Endothelial cell of umbilical vein (primary cell): ENCODE measurements at regions not wholly inside any gene's neighbourhood (a gene's known extent, or its start where the extent isn't known, plus 50 kb on each side); places are given as distances from the start of the nearest gene placed in this dataset.

Experiments
- BruUV-seq: library from RNA; stranded (reverse); fragments of 400-500 nt; replicated peaks from 2 replicates; lab custom pipeline; 2021; lab: Mats Ljungman, UMichigan
- CTCF ChIA-PET: fragments of 300-600, 350-600 bp; sonication (Branson Sonifier 250); formaldehyde crosslinking; loops from one replicate; lab custom pipeline; 2021; ENCODE audit warnings: antibody characterized with exemption, inconsistent platforms; lab: Charles Lee
- POLR2A ChIA-PET: fragments of 300-600, 350-600 bp; sonication (Branson Sonifier 250); formaldehyde crosslinking; loops from one replicate; lab custom pipeline; 2021; ENCODE audit warnings: antibody characterized with exemption, inconsistent platforms; lab: Charles Lee
- DNase-seq: peaks from one replicate; pipeline ENCODE4 v3.0.0-alpha.2; 2011; ENCODE audit warnings: low read depth, low spot score
- FAIRE-seq: peaks from 2 replicates; lab custom pipeline; 2011; peaks lifted over from hg19 to GRCh38; lab: Jason Lieb, UNC
- H2AFZ ChIP-seq: 2 replicates; pipeline ENCODE4 v1.6.0; 2012; ENCODE audit warnings: low read depth, low read length, control low read depth, inconsistent platforms
- H3K27ac ChIP-seq: 2 replicates; pipeline ENCODE4 v1.5.1; 2011; ENCODE audit warnings: low read depth, mild to moderate bottlenecking, control low read depth, low read length, moderate library complexity; ENCODE audit not compliant: insufficient read depth
- H3K27me3 ChIP-seq, 2 experiments: 2 replicates each; pipeline versions ENCODE4 v1.6.0 to v1.6.1; 2011; ENCODE audit warnings: low read length in 2 of 2, mixed read lengths in 1 of 2; ENCODE audit not compliant: control insufficient read depth in 2 of 2, insufficient read depth in 2 of 2
- H3K36me3 ChIP-seq, 2 experiments: 2 replicates in 1 of 2; 3 replicates in 1 of 2; pipeline ENCODE4 v1.5.1; 2011; ENCODE audit warnings: low read length in 2 of 2, mild to moderate bottlenecking in 1 of 2, moderate library complexity in 1 of 2; ENCODE audit not compliant: control insufficient read depth in 2 of 2, insufficient read depth in 2 of 2; ENCODE audit errors: extremely low read depth in 1 of 2
- H3K4me1 ChIP-seq: 3 replicates; pipeline ENCODE4 v1.5.1; 2011; ENCODE audit warnings: mild to moderate bottlenecking, low read length; ENCODE audit not compliant: control insufficient read depth, insufficient read depth; ENCODE audit errors: extremely low read depth
- H3K4me2 ChIP-seq: 2 replicates; pipeline ENCODE4 v1.6.1; 2011; ENCODE audit warnings: low read length, control low read depth, mixed read lengths; ENCODE audit not compliant: insufficient read depth
- H3K4me3 ChIP-seq, 3 experiments: fragments of 200-600 bp in 1 of 3; sonication (generic), shearing (Covaris generic) in 1 of 3; replicated peaks in 1 of 3; 2 replicates each; pipeline ENCODE4 v1.5.1; 2011 to 2016; ENCODE audit warnings: control low read depth in 3 of 3, low read length in 3 of 3, mild to moderate bottlenecking in 2 of 3, inconsistent platforms in 1 of 3, low read depth in 1 of 3, moderate library complexity in 1 of 3; ENCODE audit not compliant: insufficient read depth in 1 of 3
- H3K79me2 ChIP-seq: 2 replicates; pipeline ENCODE4 v1.6.0; 2012; ENCODE audit warnings: low read length, inconsistent platforms; ENCODE audit not compliant: control insufficient read depth, insufficient read depth
- H3K9ac ChIP-seq: replicated peaks from 2 replicates; pipeline ENCODE3; 2011; ENCODE audit warnings: low read length, control low read depth; ENCODE audit not compliant: insufficient read depth; ENCODE audit errors: extremely low read depth
- H3K9me1 ChIP-seq: replicated peaks from 3 replicates; pipeline ENCODE4 v1.6.0; 2011; ENCODE audit warnings: mild to moderate bottlenecking, low read length; ENCODE audit not compliant: control insufficient read depth, insufficient read depth; ENCODE audit errors: extremely low read depth
- H3K9me3 ChIP-seq: replicated peaks from 2 replicates; pipeline ENCODE4 v1.5.1; 2012; ENCODE audit warnings: low read length, inconsistent platforms; ENCODE audit not compliant: control insufficient read depth, insufficient read depth
- H4K20me1 ChIP-seq: replicated peaks from 2 replicates; pipeline ENCODE3; 2011; ENCODE audit warnings: mild to moderate bottlenecking, low read length; ENCODE audit not compliant: control insufficient read depth, insufficient read depth; ENCODE audit errors: extremely low read depth
- EZH2 ChIP-seq: IDR thresholded peaks from 2 replicates; pipeline ENCODE4 v1.6.1; 2012; ENCODE audit warnings: borderline replicate concordance, low read depth, mild to moderate bottlenecking, moderate library complexity, low read length, inconsistent platforms; ENCODE audit not compliant: severe bottlenecking
- FOS ChIP-seq: IDR thresholded peaks from 2 replicates; pipeline ENCODE4 v1.6.1; 2011; ENCODE audit warnings: mild to moderate bottlenecking, low read length, moderate library complexity, borderline replicate concordance; ENCODE audit not compliant: insufficient read depth
- GATA2 ChIP-seq: IDR thresholded peaks from 2 replicates; pipeline ENCODE4 v1.7.0; 2011; ENCODE audit warnings: low read depth, mild to moderate bottlenecking, moderate library complexity, mixed read lengths, low read length; ENCODE audit not compliant: insufficient read length, insufficient read depth
- JUN ChIP-seq: IDR thresholded peaks from 2 replicates; pipeline ENCODE4 v1.6.1; 2011; ENCODE audit warnings: borderline replicate concordance, low read depth; ENCODE audit not compliant: insufficient read length, insufficient read depth
- MYC ChIP-seq: IDR thresholded peaks from one replicate; pipeline ENCODE4 v1.6.1; 2011; ENCODE audit warnings: mild to moderate bottlenecking, low read depth, low read length
- POLR2A ChIP-seq: IDR thresholded peaks from 2 replicates; pipeline ENCODE4 v1.6.1; 2012; ENCODE audit warnings: low read depth, mild to moderate bottlenecking, control low read depth, low read length
- POLR2AphosphoS5 ChIP-seq: IDR thresholded peaks from 2 replicates; pipeline ENCODE4 v1.6.1; 2012; ENCODE audit warnings: low read depth, mild to moderate bottlenecking, control low read depth, low read length, moderate library complexity; ENCODE audit not compliant: insufficient read depth
- dilution Hi-C: fragments of 300-500 bp; cut with MboI; formaldehyde crosslinking; loops from one replicate; pipeline ENCODE4 v1.15.0; 2019; ENCODE audit warnings: low sequenced_read_pairs; ENCODE audit not compliant: extremely low pct_ligation_motif_present
- intact Hi-C: fragments of 100-400 bp; cut with micrococcal nuclease; formaldehyde crosslinking; loops from one replicate; pipeline ENCODE4 v1.10.0; 2022
- TF ChIP-seq, protein P1 (sequence below): IDR thresholded peaks from 2 replicates; pipeline ENCODE4 v1.6.1; 2011; ENCODE audit not compliant: insufficient read depth, insufficient read length
- TF ChIP-seq, protein P2 (sequence below), 2 donors: IDR thresholded peaks; 1 replicate in 1 of 2; 2 replicates in 1 of 2; pipeline ENCODE4 v1.5.1; 2011; ENCODE audit warnings: low read length in 2 of 2, mild to moderate bottlenecking in 2 of 2, moderate library complexity in 2 of 2, control low read depth in 1 of 2, inconsistent platforms in 1 of 2, low read depth in 1 of 2; ENCODE audit not compliant: insufficient read depth in 1 of 2; ENCODE audit errors: extremely low read depth in 1 of 2

DNA sequence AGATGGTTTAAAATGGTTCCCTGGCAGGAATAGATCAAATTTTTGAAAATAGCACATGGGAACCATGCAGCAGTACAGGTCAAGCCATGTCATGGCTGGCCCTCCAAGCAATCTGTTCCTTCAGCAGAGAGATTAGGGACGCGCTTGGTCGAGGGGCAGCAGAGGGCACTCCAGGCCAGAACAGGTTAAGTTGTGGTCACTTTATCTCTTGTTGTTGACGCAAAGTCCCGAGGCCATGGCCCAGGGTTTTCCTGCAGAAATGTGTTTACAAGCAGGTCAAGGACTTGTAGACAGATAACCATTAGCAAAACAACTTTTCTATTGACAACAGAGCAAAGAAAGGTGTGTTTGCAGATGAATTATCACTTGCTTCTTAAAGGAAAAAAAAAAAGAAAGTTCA is 570.0 kb upstream of the NR2F2 start:
- Histone ChIP-seq H3K36me3 (no peaks in the 10 kb centered on the region), H3K79me2 (no peaks in the 10 kb centered on the region), H3K9me3 (no peaks in the 10 kb centered on the region), H3K4me2 (no peak overlapping the region), H3K4me3 (no peak overlapping the region), H3K27ac (no peak overlapping the region), H4K20me1 (no peaks in the 10 kb centered on the region), H3K9me1 (no peaks in the 10 kb centered on the region), H3K27me3 (no peaks in the 10 kb centered on the region), H3K4me1 (peaks cover 10% of the 10 kb centered on the region), H3K9ac (no peak overlapping the region), H2AFZ (no peak overlapping the region)
- BruUV-seq, result no TSS peak
- FAIRE-seq (no peak), DNase-seq (peak; percentile 23)
- TF ChIP-seq, protein P1, sequence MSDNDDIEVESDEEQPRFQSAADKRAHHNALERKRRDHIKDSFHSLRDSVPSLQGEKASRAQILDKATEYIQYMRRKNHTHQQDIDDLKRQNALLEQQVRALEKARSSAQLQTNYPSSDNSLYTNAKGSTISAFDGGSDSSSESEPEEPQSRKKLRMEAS, result no peak
- TF ChIP-seq GATA2 (no peak), EZH2 (no peak), MYC (no peak), JUN (no peak), POLR2AphosphoS5 (no peak), FOS (no peak), POLR2A (no peak)
- TF ChIP-seq, protein P2, sequence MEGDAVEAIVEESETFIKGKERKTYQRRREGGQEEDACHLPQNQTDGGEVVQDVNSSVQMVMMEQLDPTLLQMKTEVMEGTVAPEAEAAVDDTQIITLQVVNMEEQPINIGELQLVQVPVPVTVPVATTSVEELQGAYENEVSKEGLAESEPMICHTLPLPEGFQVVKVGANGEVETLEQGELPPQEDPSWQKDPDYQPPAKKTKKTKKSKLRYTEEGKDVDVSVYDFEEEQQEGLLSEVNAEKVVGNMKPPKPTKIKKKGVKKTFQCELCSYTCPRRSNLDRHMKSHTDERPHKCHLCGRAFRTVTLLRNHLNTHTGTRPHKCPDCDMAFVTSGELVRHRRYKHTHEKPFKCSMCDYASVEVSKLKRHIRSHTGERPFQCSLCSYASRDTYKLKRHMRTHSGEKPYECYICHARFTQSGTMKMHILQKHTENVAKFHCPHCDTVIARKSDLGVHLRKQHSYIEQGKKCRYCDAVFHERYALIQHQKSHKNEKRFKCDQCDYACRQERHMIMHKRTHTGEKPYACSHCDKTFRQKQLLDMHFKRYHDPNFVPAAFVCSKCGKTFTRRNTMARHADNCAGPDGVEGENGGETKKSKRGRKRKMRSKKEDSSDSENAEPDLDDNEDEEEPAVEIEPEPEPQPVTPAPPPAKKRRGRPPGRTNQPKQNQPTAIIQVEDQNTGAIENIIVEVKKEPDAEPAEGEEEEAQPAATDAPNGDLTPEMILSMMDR (IDR thresholded peaks at IDR 0.05; ENCODE audit: extremely low read depth in 1 of 2, insufficient read depth in 1 of 2, low read depth in 1 of 2, low read length in 2 of 2), result no peak
- ChIA-PET POLR2A (no interaction called here), CTCF (no interaction called here)
- dilution Hi-C loops (no loop called here), intact Hi-C loops (loop anchor here (1.0 kb wide), 1 partner anchor 565 kb away; no protein-coding TSS in a partner anchor)
